Retinal pigment epithelial cell (primary cell): ENCODE measurements at regions not wholly inside any gene's neighbourhood (a gene's known extent, or its start where the extent isn't known, plus 50 kb on each side); places are given as distances from the start of the nearest gene placed in this dataset.

ENCODE experiments used
- DNase-seq: peaks from one replicate; pipeline ENCODE4 v3.0.0-alpha.2; 2010; ENCODE audit warnings: low read depth
- H3K4me3 ChIP-seq: 2 replicates; pipeline ENCODE4 v1.5.1; 2011; ENCODE audit warnings: mild to moderate bottlenecking, low read length, control low read depth, moderate library complexity
- CTCF ChIP-seq: conservative IDR thresholded peaks from 2 replicates; pipeline ENCODE4 v1.5.1; 2011; ENCODE audit warnings: low read depth, low read length, control low read depth, inconsistent platforms

GRCh38 chr1:222889440-222889839 lies 74.6 kb downstream of the DISP1 start:
- TF ChIP-seq CTCF: no peak
- no peak overlapping the region for H3K4me3 ChIP-seq
- no peak for DNase-seq

GRCh38 chr1:222890716-222891115 lies 75.9 kb downstream of the DISP1 start:
- TF ChIP-seq CTCF: no peak
- DNase-seq: no peak
- H3K4me3 ChIP-seq: no peak overlapping the region

- no peak for TF ChIP-seq CTCF
- H3K4me3 ChIP-seq: no peak overlapping the region
- no peak for DNase-seq
These were observed 76.7 kb downstream of the DISP1 start for GRCh38 chr1:222891578-222891977.

- no peak for TF ChIP-seq CTCF
- peak; percentile 85 for DNase-seq
- no peak overlapping the region for H3K4me3 ChIP-seq
These were observed 77.4 kb downstream of the DISP1 start for GRCh38 chr1:222892137-222892769.

- DNase-seq: no peak
- TF ChIP-seq CTCF: no peak
These were observed 78.4 kb downstream of the DISP1 start for GRCh38 chr1:222893255-222893654.

GRCh38 chr1:222894331-222894730 lies 79.5 kb downstream of the DISP1 start:
- TF ChIP-seq CTCF: no peak
- no peak overlapping the region for H3K4me3 ChIP-seq
- no peak for DNase-seq

More at GRCh38 chr1:222893255-222893654, 78.4 kb downstream of the DISP1 start:
- no peak overlapping the region for H3K4me3 ChIP-seq

GRCh38 chr1:222896630-222897526 lies 82.0 kb downstream of the DISP1 start:
- DNase-seq: no peak
- TF ChIP-seq CTCF: no peak
- no peak overlapping the region for H3K4me3 ChIP-seq
